Activated T-cell treated with anti-CD3 and anti-CD28 coated beads, Interleukin-2, amount 50 U/mL, for 48 hours (primary cell): ENCODE measurements at regions not wholly inside any gene's neighbourhood (a gene's known extent, or its start where the extent isn't known, plus 50 kb on each side); places are given as distances from the start of the nearest gene placed in this dataset.
A peak's percentile ranks its signal among the peaks of the same experiment; 100 is the strongest.

ENCODE experiments used
- DNase-seq, 2 experiments: peaks; one replicate each; pipeline ENCODE4 v3.0.0-alpha.2; 2020

DNA sequence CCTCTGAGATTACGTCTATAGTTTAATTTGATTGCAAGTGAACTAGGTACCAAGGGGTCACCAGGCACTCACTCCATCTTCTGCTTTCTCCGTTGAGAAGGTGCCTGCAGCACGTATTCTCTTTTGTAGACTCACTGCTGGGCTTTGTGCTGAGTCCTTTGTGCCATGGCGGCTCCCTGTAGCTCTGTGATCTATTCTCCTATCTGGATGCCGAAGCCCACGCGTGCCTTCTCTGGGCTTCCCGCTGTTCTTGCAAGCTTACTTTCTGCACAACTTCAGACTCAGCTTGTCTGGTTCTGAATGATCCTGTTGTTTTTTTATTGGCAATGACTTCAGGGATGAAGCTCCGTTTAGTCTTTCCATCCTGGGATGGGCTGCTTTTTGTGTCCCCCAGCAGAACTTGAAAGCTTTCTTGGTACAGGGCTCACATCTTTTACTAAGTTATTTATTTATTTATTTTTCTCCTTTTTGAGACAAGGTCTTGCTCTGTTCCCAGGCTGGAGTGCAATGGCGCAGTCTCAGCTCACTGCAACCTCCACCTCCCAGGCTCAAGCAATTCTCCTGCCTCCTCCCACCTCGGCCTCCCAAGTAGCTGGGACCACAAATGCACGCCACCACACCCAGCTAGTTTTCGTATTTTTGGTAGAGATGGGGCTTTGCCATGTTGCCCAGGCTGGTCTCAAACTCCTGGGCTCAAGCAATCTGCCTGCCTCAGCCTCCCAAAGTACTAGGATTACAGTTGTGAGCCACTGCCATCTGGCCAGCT is 100.9 kb upstream of the NKX1-1 start:
- no peak for DNase-seq

DNA sequence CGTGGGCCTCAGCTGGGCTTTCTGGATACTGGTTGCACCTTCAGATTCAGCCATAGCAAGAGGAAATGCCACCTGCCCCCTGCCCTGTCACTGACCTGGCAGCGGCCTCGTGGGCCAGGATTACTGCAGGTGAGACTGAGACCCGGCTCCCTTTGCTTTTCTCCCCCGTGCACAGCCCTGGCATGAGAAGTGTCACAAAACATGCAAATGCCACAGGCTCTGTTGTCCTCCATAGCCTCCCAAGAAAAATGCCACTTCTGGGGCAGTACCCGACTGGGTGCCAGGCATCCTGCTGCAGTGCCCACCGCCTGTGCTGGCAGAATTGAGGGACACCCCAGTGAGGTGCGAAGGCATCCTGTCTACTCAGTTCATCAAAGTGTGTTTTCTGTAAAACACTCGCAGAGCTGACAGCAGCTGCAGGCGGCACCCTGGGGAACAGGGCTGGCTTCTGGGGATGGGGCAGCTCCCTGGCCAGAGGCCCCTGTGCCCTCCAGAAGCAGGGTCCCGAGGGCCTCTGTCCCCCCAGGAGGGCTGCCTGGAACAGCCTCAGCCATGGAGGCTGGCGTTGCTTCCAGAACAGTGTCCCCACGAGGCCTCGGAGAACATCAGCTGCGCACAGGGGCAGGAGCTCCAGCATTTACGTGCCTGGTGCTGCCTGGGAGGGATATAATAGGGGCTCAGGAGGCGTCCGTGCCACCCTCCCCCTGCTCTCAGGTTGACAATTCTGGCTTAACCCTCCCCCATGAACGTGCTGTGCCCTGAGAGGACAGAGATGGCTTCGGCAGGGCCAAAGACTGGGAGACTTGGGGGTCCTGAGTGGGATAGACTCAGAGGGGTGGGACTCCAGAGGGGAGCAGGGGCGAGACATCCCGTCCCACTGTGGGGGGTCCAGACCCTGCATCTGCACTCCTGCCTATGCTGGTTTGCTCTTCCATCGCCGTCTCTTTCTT is 99.5 kb upstream of the NKX1-1 start:
- no peak for DNase-seq

DNA sequence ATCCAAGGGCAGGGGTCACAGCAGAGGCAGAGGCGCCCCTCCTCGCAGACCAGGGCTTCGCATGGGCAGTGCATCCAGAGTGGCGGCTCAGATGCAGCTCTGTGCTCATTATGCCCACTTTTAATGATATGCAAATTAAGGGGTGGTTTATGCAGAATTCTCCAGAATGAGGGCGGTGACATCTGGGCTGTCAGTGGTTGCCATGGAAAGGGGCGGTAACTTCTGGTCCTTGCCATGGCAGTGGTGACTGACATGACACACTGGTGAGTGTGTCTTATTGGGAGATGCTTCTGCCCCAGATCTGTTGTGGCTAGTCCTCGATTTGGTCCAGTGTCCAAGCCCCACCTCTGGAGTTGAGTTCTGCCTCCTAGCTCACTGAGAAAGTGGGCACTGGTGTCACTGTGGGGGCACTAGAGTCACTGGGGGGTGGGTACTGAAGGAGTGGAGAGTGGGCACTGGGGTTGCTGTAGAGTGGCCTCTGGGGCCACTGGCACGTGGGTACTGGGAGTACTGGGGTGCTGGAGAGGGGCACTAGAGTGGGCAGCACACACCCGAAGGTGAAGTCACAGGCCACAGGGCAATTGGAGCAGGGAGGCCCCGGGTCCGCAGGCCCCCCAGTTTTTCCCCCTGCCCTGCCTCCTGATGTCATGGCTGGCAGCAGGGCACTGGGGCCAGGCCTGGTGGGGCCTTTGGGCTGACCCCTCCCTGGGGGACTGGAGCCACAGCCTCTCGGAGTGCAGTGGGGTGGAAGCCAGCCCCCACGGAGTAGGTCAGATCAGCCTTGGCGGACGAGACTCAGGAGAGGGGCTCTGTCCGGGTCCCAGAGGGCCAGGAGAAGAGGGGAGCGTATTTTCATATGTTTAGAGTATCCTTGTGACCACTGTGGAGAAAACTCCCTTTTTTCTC is 98.6 kb upstream of the NKX1-1 start:
- peak in 1 of 2 experiments; percentile 16 for DNase-seq

DNA sequence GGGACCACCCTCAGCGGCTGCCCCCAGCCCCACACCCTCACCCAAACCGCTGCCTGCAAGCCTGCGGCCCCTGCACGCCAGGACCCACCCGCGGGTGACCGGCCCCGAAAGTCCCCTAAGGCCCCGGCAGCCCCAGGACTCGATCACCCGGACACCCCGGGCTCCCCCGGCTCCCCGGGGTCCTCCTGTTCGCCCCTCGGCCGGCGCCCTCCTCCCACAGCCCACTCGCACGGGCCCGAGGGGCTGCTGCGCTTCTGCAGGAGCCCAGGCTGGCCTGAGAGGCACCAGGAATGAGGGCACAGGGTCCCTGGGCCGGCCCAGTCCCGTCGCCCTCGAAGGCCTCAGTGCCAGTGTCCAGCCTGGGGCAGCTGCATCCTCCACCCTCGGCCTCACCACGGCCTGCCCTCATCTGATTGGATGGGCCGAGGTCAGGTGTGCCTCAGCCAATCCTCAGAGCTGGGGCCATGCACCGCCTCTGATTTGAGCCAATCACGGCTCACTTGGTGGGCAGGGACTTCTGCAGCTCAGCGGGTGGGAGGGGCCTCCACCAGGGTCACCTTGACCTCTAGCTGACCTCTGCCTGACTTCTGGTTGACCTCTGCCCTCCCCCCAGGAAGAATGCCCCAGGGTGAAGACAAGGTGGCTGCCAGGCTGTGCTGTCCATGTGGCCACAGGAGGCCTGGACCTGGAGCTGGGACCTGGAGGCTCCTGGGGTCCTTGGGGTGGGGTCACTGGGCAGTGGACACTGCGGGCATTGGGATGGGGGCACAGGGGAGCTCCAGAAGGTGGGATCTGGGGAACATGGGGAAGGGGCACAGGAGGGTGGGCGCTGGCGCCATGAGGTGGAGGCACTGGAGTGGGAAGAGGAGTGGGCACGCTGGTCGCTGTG is 97.6 kb upstream of the NKX1-1 start:
- DNase-seq = peak in 1 of 2 experiments; percentile 11

DNA sequence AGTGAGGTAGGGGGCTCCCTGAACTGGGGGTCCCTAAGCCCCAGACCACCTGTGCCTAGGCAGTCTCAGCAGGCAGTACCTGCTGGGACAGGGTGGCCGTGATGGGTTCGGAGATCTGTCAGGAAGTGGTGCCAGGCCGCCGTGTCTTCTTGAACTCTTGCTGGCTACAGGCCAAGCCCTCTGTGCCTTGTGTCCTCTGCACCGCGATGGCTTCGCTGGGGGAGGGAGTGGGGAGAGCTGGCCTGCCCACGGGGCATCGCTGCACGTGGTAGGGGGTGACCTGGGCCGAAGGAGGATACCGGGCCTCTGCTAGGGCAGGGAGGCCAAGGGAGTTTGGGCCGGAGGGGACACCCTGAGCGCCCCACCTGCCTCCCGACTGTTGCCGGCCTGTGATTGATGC is 96.7 kb upstream of the NKX1-1 start:
- DNase-seq = no peak

DNA sequence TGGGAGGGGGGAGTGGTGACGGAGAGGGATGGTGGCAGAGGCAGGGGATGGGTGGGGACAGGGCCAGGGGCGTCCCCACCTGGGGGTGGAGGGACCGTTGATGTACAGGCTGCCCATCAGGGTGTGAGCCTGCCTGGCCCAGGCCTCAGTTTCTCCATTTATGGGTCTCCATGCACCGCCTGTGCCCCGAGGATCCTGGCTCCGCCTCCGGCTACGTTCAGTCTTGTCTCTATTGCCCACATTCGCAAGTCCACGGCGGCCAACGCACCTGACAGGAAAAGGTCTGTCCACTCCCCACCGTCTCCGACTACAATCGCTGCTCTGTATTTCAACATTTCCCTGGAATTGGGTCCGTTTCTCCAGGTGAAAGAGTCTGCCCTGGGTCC is 96.3 kb upstream of the NKX1-1 start:
- DNase-seq = no peak

DNA sequence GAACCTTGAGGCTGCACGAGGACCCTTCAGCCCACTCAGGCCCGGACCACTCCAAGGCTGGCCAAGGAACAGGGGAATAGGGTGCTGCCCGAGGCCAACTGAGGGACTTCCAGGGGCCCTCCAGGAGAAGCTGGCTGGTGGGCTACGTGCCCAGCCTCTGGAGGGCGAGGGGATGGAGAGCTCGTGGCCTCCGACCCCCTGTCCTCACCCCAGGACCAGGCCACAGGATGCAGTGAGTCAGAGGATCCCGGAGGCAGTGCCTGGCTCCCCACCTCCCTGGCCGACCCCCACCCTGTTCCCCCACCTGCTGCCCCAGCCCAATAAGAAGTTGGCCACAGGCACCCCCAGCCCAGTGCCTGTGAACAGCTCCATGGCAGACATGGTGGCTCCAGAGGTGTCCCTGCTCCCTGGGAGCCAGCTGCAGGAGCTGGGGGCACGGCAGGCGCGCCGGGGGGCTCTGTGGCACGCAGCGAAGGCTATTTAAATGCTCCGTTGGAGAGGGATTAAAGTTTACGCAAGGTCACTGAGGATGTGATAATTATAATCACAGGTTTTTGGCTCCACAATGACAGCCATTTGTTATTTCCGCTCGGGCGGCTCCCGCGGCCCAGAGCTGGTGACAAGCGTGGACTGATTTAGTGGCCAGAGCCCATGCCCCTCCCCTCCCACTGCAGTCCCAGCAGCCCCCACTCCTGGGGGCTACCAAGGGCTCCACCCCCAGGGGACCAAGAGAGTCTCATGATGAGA is 95.7 kb upstream of the NKX1-1 start:
- DNase-seq = no peak

DNA sequence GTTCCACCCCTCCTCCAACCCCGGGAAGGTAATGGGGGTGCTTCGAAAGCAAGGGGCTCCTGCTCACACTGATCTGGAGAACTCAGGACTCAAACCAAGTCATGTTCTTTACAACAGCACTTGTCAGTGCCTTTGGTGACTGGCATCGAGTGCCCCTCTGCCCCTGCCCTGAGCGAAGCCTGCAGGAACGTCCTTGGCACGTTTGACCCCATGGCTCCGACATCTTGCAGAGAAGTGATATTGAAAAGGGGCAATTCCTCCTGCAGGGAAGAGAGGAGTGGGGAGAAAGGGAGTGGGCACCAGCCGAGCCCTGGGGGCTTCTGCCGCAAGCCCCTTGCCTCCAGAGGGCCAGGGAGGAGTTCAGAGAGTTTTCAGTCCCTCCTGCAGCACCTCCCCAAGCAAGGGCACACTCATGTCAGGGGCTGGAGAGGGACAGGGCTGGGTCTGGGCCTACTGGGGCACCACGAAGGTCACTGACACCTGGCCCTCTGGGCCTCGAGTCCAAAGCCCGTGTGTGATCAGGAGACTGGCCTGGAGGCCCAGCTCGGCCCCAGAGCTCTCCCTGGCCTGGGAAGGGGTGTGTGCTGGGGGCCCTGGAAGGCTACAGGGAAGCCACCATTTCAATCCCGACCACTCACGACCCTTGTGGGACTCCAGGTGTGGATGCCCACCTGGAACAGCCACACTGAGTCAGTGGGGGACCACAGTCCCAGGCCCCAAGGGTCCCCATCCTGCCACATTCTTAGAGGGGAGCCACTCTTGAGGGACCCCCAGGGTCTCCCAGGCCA is 94.9 kb upstream of the NKX1-1 start:
- no peak for DNase-seq

DNA sequence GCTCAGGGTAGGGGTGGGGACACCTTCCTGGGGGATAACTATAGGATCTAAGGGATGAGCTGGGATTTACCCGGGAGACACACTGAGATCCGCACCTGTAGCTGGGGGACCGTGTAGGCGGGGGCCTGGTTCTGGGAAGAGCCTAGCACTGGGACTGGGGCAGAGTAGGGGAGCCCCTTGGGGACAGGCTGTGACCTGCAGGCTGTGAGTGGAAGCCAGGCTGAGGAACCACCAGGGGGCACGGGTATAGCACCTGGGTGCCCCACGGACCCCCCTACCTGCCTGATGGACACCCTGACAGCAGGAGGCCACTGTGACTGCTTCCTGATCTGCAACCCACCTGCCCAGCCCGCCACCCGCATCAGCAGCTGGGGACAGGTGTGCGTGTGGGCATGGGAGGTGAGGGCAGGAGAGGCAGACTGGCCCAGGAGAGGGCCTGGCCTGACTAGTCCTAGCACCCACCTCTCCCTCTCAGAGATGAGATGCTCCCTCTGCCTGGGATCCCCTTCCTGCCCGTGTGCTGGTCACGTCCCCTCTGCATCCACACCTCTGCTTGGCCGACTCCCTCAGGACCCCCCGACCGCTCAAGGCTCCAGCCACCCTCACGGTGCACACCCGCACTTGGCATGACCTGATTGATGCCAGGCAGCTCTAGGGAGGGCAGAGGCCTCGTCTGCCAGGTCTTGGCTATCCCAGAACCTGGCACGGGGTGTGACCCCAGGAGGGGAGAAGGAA is 94.2 kb upstream of the NKX1-1 start:
- no peak for DNase-seq

DNA sequence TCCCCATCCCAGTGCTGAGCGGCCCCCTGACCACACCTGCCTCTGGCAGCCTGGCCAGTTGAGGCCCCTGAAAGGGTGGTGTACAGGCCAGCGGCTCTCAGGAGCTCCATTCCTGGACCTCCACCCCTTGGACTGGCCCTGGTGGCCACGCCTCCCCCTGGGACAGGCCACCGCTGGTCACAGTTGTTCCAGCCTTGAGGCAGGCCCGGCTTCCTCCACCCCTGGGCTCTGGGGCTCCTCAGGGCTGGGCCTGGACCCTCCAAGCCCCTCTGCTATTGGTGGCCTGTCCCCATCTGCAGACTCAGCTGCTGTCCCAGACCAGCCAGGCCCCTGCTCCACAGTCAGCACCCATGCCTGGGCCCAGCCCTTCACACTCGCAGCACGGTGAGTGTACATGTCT is 93.2 kb upstream of the NKX1-1 start:
- no peak for DNase-seq

DNA sequence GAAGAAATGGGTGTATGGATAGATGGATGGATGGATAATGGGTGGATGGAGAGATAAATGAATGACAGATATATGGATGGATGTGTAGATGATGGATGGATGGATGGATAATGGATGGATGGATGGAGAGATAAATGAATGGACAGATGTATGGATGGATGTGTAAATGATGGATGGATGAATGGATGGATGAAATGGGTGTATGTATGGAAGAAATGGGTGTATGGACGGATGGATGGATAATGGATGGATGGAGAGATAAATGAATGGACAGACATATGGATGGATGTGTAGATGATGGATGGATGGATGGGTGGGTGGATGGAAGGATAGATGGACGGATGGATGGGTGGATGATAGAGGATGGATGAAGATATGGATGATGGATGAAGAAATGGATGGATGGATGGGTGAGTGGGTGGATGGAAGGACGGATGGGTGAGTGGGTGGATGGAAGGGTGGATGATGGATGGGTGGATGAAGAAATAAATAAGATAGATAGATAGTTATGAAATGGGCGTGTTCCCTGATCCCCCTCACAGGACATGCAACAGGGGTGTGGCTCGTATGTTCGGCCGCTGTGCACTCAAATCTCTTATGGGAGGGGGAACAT is 91.1 kb upstream of the NKX1-1 start:
- DNase-seq = no peak

DNA sequence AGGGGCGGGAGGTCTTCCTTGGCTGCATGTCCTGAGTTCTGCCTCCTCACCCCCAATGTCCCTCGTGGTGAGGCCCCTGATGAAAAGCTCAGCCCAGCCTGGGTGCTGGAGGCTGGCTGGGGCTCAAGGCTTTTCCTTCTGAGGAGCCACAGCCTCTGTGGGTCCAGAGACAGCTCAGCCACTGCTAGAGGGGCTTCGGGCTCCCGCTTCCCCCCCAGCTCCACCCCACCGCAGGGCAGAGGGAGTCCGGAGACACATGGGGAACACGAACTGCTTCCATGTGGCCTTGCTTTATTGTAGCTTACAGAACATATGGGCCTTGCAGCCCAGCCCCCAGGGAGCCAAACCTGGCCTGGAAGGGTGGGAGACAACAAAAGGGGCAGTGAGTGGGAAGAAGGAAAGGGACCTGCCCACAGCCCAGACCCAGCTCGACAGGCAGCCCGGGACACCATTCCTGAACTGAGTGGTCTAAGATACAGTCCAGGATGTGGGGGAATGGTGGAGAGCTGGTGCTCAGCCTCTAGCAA is 89.9 kb upstream of the NKX1-1 start:
- DNase-seq = no peak

DNA sequence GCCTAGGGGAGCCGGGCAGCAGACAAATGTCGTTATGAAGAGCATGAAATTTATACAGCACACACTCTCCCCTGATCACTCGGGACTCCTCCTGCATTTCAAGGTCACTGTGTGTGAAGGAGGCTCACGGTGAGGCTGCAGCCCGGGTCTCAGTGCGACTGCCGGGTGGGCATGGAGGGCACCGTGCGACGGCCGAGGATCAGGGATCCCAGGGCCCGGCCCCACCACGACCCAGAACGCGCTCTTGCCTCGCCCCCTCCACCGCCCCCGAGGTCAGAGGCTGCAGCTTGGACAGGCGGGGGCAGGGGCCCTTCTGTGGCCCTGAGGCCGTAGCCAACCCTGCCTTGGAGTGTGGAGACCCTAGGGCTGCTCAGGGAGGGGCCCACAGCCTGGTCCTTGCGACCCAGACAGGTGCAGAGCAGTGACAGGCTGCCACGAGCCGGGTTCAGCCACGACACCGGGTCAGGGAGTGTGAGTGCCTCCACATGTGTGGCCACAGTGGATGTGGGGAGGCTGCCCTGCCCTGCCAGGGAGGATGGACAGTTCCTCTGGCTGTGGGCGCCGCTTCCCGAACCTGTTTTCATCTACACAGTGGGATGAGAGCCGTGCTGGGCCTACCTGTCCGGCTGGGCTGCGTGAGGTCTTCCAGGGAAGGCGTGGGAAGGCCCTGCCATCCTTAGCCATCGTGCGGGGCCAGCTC is 89.3 kb upstream of the NKX1-1 start:
- no peak for DNase-seq

DNA sequence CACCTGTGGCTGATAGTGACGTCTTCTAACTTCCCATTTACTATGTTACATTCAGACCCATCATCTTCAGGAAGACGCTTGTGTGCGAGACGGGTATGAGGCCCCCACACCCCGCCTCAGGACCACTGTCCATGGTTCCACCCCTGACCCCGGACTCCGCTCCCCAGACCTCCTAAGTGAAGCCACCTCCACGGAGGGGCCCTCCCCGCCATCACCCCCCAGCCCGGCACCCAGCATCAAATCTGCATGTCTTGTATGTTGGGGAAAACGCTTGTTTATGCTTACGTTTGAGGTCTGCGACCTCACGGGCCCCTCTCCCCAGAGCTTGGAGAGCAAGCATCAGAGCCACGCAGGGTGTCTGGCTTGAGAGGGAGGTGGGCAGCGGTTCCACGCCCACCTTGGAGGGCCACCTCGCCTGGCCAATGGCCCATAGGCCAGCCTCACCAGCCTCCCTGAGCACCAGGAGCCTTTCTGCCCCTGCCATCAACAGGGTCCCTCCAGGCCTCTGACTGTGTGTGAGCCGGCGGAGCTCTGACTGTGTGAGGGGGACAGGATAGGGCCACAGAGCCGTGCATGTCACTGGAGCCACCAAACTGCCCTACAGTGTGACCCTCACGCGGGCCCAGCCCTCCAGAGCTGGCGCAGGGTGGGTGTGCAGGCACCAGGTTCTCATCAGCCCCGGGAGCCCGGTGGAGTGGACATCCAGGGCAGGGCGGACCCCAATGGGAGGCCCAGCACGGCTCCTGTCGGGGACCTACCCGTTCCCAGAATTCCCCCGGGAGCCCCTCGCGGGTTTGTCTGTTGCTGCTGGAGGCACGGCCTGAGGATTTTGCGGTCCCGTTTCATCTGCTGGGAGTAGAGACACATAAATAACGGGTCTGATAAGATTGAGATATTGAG is 88.4 kb upstream of the NKX1-1 start:
- no peak for DNase-seq

DNA sequence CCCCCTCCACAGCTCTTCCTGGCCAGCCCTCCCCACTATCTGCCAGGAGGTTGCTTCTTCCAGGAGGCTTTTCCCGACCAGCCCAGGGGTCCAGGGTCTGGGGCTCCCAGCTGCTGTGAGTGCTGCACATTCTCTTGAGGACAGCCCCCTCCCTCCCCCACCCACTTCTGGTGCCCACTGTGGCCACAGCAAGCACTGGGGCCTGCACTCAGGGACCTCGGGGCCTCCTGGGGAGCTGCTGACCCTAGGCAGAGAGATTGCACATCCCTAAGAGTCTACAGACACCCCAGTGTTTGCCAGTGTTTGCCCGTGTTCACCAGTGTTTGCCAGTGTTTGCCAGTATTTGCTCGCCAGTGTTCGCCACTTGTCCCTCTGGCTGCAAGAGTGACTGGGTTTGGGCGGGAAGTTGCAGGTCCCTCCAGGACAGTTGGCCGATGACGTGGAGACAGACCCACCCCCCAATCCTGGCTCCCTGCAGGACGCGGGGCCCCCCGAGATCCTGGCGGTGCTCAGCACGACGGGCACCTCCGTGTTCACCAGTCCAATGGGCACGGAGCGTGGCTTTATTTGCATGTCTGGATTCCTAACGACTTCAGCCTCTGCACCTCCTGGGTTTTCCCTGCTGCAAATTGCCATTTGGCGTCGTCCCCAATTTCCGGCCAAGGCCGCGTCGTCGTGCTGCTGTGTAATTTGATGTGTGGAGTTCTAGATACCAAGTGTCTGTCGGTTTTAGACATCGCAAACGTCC is 87.5 kb upstream of the NKX1-1 start:
- DNase-seq = no peak
